AG10803 (cell line): ENCODE measurements at regions not wholly inside any gene's neighbourhood (a gene's known extent, or its start where the extent isn't known, plus 50 kb on each side); places are given as distances from the start of the nearest gene placed in this dataset.

Source experiments
- DNase-seq: peaks from one replicate; pipeline ENCODE4 v3.0.0; 2010; ENCODE audit warnings: low read depth
- H3K4me3 ChIP-seq: 2 replicates; pipeline ENCODE4 v1.5.1; 2011; ENCODE audit warnings: mild to moderate bottlenecking, low read length, control low read depth
- CTCF ChIP-seq: conservative IDR thresholded peaks from 2 replicates; pipeline ENCODE4 v1.5.1; 2011; ENCODE audit warnings: mild to moderate bottlenecking, low read length, control low read depth, inconsistent platforms

GRCh38 chr20:22675341-22675740, 91.0 kb upstream of the FOXA2 start:
- no peak for TF ChIP-seq CTCF
- H3K4me3 ChIP-seq: no peak overlapping the region
- DNase-seq: no peak

- no peak for TF ChIP-seq CTCF
- no peak for DNase-seq
- no peak overlapping the region for H3K4me3 ChIP-seq
These were observed 94.3 kb upstream of the FOXA2 start for GRCh38 chr20:22678678-22679077.

- no peak for DNase-seq
- TF ChIP-seq CTCF: no peak
- no peak overlapping the region for H3K4me3 ChIP-seq
These were observed 94.8 kb upstream of the FOXA2 start for GRCh38 chr20:22679197-22679596.

- no peak for DNase-seq
- no peak for TF ChIP-seq CTCF
- no peak overlapping the region for H3K4me3 ChIP-seq
These were observed 95.8 kb upstream of the FOXA2 start for GRCh38 chr20:22680031-22680740.

GRCh38 chr20:22681591-22682248, 97.3 kb upstream of the FOXA2 start:
- H3K4me3 ChIP-seq: no peak overlapping the region
- no peak for DNase-seq
- no peak for TF ChIP-seq CTCF

GRCh38 chr20:22682381-22682780, 98.0 kb upstream of the FOXA2 start:
- no peak overlapping the region for H3K4me3 ChIP-seq
- no peak for TF ChIP-seq CTCF
- no peak for DNase-seq

GRCh38 chr20:22684072-22684762, 99.8 kb upstream of the FOXA2 start:
- no peak overlapping the region for H3K4me3 ChIP-seq
- peak; percentile 63 for DNase-seq
- peak; percentile 92 for TF ChIP-seq CTCF
